ENCODE measurements at regions not wholly inside any gene's neighbourhood (a gene's known extent, or its start where the extent isn't known, plus 50 kb on each side); places are given as distances from the start of the nearest gene placed in this dataset.

DNA sequence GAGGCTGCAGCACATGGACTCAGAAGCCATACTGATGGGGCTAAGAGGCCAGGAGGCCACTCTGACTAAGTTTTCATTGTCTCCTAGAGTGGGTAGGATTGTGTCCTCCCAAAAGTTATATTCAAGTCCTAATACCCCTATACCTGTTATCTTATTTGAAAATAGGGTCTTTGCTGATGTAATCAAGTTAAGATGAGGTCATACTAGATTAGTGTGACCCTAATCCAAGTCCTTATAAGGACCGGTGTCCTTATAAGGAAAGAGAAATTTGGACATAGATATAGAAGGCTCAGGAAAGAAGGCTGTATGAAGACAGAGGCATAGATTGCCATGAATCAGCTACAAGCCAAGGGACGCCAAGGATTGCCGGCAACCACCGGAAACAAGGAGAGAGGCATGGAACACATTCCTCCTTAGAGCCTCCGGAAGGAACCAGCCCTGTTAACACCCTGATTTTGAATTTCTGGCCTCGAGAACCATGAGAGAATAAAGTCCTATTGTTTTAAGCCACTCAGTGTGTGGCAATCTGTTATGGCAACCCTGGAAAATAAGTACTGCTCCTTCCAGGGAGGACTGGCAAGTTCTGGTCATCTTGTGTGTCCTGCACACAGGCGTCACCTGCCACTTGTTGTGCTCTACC lies 157.0 kb downstream of the EMX2 start:
- H3K27me3 ChIP-seq (ENCODE audit: control insufficient read depth in 1 of 2, insufficient read depth in 2 of 2, low read length in 1 of 2), result no peaks in the 10 kb centered on the region
- H3K27ac ChIP-seq (ENCODE audit: low read depth in 1 of 2, low read length in 2 of 2), result no peak overlapping the region
- no peaks in the 10 kb centered on the region for H3K9me3 ChIP-seq (ENCODE audit: control insufficient read depth, low read length)
- no peak overlapping the region for H3K4me3 ChIP-seq (ENCODE audit: low read length in 2 of 2)
- no peaks in the 10 kb centered on the region for H3K36me3 ChIP-seq (ENCODE audit: control insufficient read depth in 1 of 2, insufficient read depth in 2 of 2, low read length in 1 of 2)
- 77 to 78% methylated on average over 7 of the region's 7 CpGs for WGBS, 2 donors
- no peaks in the 10 kb centered on the region for H3K4me1 ChIP-seq (ENCODE audit: control insufficient read depth in 1 of 2, insufficient read depth in 2 of 2, low read length in 2 of 2)
- intact Hi-C loops (cut with DNase I), result no loop called here
- no peak for DNase-seq
- no peak for ATAC-seq (ENCODE audit: low FRiP score)

DNA sequence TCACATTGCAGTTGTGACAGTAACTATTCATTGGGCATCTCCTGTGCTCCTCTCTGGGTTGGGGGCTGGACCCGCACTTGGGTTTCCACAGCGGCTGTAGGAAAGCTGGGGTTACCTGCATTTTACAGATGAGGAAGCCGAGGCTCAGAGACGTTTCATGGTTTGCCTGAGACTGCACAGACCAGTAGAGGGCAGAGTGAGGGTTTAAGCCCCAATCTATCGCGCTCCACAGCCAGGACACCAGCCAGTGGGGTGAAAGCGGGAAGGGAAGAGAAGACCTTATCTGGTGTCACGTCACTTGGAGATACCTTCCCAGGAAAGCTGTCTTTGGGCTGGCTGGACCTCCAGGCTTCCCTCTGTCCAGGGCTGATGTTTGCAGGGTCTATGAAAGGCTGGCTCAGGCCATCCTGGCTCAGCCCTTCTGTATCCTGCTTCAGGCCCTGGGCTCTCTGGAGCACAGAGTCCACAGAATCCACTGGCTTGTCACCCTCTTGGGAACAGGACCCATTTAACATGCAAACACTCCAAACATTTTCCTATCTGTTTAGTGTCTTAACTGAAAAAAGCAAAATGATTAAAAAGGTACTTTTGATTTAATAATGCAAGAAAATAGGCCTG lies 167.7 kb downstream of the EMX2 start:
- Histone ChIP-seq H3K36me3 (ENCODE audit: control insufficient read depth in 1 of 2, insufficient read depth in 2 of 2, low read length in 1 of 2) (no peaks in the 10 kb centered on the region), H3K4me1 (ENCODE audit: control insufficient read depth in 1 of 2, insufficient read depth in 2 of 2, low read length in 2 of 2) (no peaks in the 10 kb centered on the region), H3K27me3 (ENCODE audit: control insufficient read depth in 1 of 2, insufficient read depth in 2 of 2, low read length in 1 of 2) (no peaks in the 10 kb centered on the region), H3K4me3 (ENCODE audit: low read length in 2 of 2) (no peak overlapping the region), H3K9me3 (ENCODE audit: control insufficient read depth, low read length) (peaks cover 4% of the 10 kb centered on the region), H3K27ac (ENCODE audit: low read depth in 1 of 2, low read length in 2 of 2) (no peak overlapping the region)
- DNase-seq (no peak), ATAC-seq (ENCODE audit: low FRiP score) (no peak)
- WGBS, 2 donors, result 82 to 87% methylated on average over 8 of the region's 8 CpGs
- intact Hi-C loops (cut with DNase I), result no loop called here

DNA sequence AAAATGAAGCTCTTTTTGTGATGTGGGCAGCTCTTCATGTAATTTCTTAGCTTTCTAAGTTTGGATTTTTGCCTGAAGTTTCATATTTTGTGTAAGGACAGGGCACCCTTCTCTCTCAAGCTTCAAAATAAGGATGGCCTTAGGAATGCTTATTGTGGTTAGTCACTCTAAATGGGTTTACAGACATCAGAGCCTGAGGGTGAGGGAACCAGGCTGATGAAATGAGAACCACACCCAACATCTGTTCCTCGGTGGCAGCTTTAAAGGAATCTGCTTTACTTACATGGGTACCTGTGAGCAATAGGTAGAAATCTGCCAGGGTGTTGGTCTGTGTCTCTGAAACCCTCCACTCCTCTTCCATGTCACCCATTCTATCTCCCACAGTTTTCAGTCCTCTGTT lies 174.3 kb downstream of the EMX2 start:
- H3K4me1 ChIP-seq (ENCODE audit: control insufficient read depth in 1 of 2, insufficient read depth in 2 of 2, low read length in 2 of 2), result no peaks in the 10 kb centered on the region
- no peak overlapping the region for H3K27ac ChIP-seq (ENCODE audit: low read depth in 1 of 2, low read length in 2 of 2)
- 90 to 94% methylated on average over 1 of the region's 1 CpG for WGBS, 2 donors
- no peak for ATAC-seq (ENCODE audit: low FRiP score)
- intact Hi-C loops (cut with DNase I), result no loop called here
- peaks cover 10% of the 10 kb centered on the region for H3K9me3 ChIP-seq (ENCODE audit: control insufficient read depth, low read length)
- H3K27me3 ChIP-seq (ENCODE audit: control insufficient read depth in 1 of 2, insufficient read depth in 2 of 2, low read length in 1 of 2), result peaks cover 0 to 6% of the 10 kb centered on the region in 2 donors
- no peak overlapping the region for H3K4me3 ChIP-seq (ENCODE audit: low read length in 2 of 2)
- DNase-seq, result no peak
- no peaks in the 10 kb centered on the region for H3K36me3 ChIP-seq (ENCODE audit: control insufficient read depth in 1 of 2, insufficient read depth in 2 of 2, low read length in 1 of 2)

DNA sequence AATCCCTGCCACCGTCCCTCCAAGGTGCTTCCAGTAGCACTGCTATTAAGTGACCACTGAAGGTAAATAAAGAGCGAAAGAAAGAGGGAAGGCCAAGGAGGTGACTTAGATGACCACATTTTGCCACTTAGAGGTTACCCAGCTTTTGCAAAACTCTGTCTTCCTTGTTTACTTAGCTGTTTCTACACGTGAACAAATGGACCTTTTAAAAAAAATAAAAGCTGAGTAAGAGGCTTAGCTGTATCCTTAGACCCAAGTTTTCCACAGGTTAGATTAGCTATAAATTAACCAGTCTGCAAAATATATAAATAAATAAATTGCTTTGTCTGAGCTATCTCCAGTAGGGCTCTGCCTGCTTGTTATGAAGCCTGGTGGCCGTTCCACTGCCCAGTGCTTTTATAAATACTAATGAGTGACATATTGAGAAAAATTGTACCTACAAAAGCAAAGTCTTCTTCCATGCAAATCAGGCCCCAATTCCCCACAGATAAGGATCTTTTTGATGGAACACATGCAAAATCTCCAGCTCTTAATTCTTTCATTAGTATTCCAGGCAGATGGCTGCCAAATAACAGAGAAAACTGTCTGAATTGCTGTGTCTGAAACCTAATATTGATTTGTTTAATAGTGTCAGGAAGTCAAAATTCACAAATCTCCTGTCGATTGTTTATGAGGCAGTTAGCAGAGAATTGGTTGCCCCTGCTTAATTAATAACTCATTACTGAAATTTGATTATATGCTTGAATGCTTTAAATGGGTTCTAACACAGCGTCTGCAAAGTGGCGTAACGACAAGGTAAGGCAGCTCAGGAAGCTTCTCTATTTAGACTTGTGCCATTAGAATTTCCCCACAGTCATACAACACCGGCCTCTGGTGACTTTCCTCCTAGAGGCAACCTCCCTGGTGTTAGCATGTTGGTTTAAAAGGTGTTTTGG lies 176.7 kb downstream of the EMX2 start:
- H3K27ac ChIP-seq (ENCODE audit: low read depth in 1 of 2, low read length in 2 of 2), result no peak overlapping the region
- 59 to 65% methylated on average over 9 of the region's 9 CpGs for WGBS, 2 donors
- no peak overlapping the region for H3K4me3 ChIP-seq (ENCODE audit: low read length in 2 of 2)
- H3K36me3 ChIP-seq (ENCODE audit: control insufficient read depth in 1 of 2, insufficient read depth in 2 of 2, low read length in 1 of 2), result no peaks in the 10 kb centered on the region
- ATAC-seq (ENCODE audit: low FRiP score) (no peak), DNase-seq (no peak)
- H3K4me1 ChIP-seq (ENCODE audit: control insufficient read depth in 1 of 2, insufficient read depth in 2 of 2, low read length in 2 of 2), result no peaks in the 10 kb centered on the region
- peaks cover 10% of the 10 kb centered on the region for H3K9me3 ChIP-seq (ENCODE audit: control insufficient read depth, low read length)
- H3K27me3 ChIP-seq (ENCODE audit: control insufficient read depth in 1 of 2, insufficient read depth in 2 of 2, low read length in 1 of 2), result peaks cover 0 to 8% of the 10 kb centered on the region in 2 donors
- intact Hi-C loops (cut with DNase I), result no loop called here

DNA sequence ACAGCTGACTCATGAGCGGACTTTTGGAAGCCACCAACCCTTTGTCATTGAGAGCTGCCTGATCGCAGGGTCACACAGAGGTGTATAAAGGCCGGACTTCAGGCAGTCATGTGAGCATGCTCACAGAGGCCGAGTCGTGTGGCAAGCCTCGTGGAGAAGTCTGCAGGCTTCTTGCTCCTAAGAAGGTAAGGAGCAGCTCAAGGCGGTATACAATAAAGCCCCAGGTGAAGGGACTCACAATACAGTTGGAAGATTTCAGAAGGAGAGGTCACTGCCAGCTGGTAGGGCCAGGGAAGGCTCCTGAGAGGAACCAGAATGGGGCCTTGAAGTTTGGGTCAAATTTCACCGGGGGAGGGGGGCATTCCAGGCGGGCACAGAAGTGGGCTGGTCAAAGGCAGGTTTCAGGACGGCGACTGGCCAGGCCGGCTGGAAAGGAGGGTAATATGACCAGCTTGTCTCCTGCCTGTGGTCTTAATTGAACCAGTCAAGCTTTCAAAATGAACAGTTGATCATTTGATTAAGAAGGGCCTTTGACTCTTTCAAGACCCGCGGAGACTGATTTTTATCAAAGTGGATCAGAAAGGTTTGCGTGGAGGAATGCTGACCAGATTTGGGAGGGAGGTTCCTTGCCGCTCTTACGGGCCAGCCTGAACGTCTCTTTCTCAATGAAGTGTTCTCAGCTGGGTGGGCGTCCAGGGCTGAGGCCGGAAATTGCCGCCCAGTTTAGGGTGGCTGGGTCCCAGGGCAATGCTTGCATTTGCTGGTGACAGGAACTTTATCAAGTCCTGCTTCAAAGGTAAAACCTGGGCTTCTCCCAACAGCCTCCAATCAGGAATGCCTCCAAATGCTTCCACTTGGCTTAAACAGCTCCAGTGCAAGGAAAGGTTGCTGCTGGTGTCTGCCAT lies 178.6 kb downstream of the EMX2 start:
- ATAC-seq (ENCODE audit: low FRiP score), result no peak
- H3K27me3 ChIP-seq (ENCODE audit: control insufficient read depth in 1 of 2, insufficient read depth in 2 of 2, low read length in 1 of 2), result peaks cover 0 to 8% of the 10 kb centered on the region in 2 donors

DNA sequence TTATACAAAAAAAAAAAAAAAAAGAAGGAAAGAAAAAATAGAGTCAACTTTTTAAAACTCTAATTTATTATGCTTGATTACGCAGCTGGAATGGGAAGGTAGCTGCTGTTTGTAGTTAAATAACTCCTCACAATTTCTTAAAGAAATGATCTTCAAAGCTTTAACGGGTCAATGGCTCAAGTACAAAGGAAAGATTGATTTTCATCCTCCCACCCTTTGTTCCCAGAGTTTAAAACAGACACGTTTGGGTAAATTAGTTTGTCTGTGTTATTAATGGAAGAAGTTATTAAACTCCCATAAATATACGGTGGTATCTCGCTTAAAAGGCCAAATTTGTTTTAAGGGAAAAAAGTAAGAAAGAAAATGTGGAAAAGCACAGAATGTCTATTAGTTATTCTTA lies 179.3 kb downstream of the EMX2 start:
- no peak for ATAC-seq (ENCODE audit: low FRiP score)
- no peak overlapping the region for H3K27ac ChIP-seq (ENCODE audit: low read depth in 1 of 2, low read length in 2 of 2)
- intact Hi-C loops (cut with DNase I), result no loop called here
- DNase-seq, result no peak
- H3K27me3 ChIP-seq (ENCODE audit: control insufficient read depth in 1 of 2, insufficient read depth in 2 of 2, low read length in 1 of 2), result peaks cover 0 to 8% of the 10 kb centered on the region in 2 donors
- H3K36me3 ChIP-seq (ENCODE audit: control insufficient read depth in 1 of 2, insufficient read depth in 2 of 2, low read length in 1 of 2), result no peaks in the 10 kb centered on the region
- no peaks in the 10 kb centered on the region for H3K4me1 ChIP-seq (ENCODE audit: control insufficient read depth in 1 of 2, insufficient read depth in 2 of 2, low read length in 2 of 2)
- no peak overlapping the region for H3K4me3 ChIP-seq (ENCODE audit: low read length in 2 of 2)
- H3K9me3 ChIP-seq (ENCODE audit: control insufficient read depth, low read length), result peaks cover 8% of the 10 kb centered on the region
- 68 to 75% methylated on average over 5 of the region's 5 CpGs for WGBS, 2 donors

More for the DNA sequence above, 178.6 kb downstream of the EMX2 start:
- Histone ChIP-seq H3K36me3 (ENCODE audit: control insufficient read depth in 1 of 2, insufficient read depth in 2 of 2, low read length in 1 of 2) (no peaks in the 10 kb centered on the region), H3K9me3 (ENCODE audit: control insufficient read depth, low read length) (peaks cover 8% of the 10 kb centered on the region), H3K4me1 (ENCODE audit: control insufficient read depth in 1 of 2, insufficient read depth in 2 of 2, low read length in 2 of 2) (no peaks in the 10 kb centered on the region), H3K27ac (ENCODE audit: low read depth in 1 of 2, low read length in 2 of 2) (no peak overlapping the region), H3K4me3 (ENCODE audit: low read length in 2 of 2) (no peak overlapping the region)
- 36 to 39% methylated on average over 21 of the region's 21 CpGs for WGBS, 2 donors
- intact Hi-C loops (cut with DNase I), result no loop called here
- no peak for DNase-seq

DNA sequence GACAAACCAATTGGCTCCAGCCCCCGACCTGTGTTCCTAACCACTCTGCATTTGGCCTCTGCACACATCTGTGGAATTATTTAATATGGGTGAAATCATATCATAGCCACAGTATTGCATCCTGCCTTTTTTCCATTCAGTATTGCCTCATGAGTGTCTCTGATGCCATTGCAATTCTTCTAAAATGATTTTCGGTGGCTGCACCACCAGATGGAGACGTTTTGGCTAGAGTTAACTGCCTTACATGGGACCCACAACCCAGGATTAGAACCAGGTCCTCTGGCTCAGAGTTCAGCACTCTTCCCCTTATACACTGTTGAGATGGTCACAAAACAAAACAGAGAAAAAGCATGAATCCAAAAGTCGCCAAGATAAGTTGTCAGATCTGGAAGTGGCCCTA lies 180.8 kb downstream of the EMX2 start:
- 63 to 70% methylated on average over 4 of the region's 4 CpGs for WGBS, 2 donors
- ATAC-seq (ENCODE audit: low FRiP score) (no peak), DNase-seq (no peak)

DNA sequence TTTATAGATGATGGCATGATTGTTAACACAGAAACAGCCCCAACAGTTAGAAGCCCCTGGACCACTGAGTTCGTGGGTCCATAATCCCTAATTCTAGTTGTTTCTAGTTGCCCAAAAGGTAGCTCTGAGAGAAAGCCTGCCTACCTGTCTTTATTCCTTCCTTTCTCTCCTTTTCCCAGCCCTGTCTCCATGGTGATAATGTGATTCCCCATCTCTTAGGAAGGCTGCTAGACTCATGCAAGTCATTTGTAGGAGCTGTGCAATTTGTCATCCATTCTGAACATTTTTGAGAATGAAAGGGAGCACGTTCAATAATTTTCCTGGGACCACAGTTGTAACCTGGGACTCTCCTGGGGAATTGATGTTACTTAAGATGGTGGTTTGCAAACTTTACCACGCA lies 183.4 kb downstream of the EMX2 start:
- Histone ChIP-seq H3K27me3 (ENCODE audit: control insufficient read depth in 1 of 2, insufficient read depth in 2 of 2, low read length in 1 of 2) (peaks cover 0 to 1% of the 10 kb centered on the region in 2 donors), H3K4me3 (ENCODE audit: low read length in 2 of 2) (no peak overlapping the region), H3K9me3 (ENCODE audit: control insufficient read depth, low read length) (peaks cover 1% of the 10 kb centered on the region), H3K36me3 (ENCODE audit: control insufficient read depth in 1 of 2, insufficient read depth in 2 of 2, low read length in 1 of 2) (no peaks in the 10 kb centered on the region), H3K27ac (ENCODE audit: low read depth in 1 of 2, low read length in 2 of 2) (no peak overlapping the region), H3K4me1 (ENCODE audit: control insufficient read depth in 1 of 2, insufficient read depth in 2 of 2, low read length in 2 of 2) (no peaks in the 10 kb centered on the region)
- DNase-seq (no peak), ATAC-seq (ENCODE audit: low FRiP score) (no peak)
- 72 to 83% methylated on average over 3 of the region's 3 CpGs for WGBS, 2 donors
- intact Hi-C loops (cut with DNase I), result no loop called here

More for the DNA sequence above, 180.8 kb downstream of the EMX2 start:
- Histone ChIP-seq H3K27ac (ENCODE audit: low read depth in 1 of 2, low read length in 2 of 2) (no peak overlapping the region), H3K4me3 (ENCODE audit: low read length in 2 of 2) (no peak overlapping the region), H3K9me3 (ENCODE audit: control insufficient read depth, low read length) (peaks cover 3% of the 10 kb centered on the region), H3K27me3 (ENCODE audit: control insufficient read depth in 1 of 2, insufficient read depth in 2 of 2, low read length in 1 of 2) (peaks cover 0 to 5% of the 10 kb centered on the region in 2 donors), H3K4me1 (ENCODE audit: control insufficient read depth in 1 of 2, insufficient read depth in 2 of 2, low read length in 2 of 2) (no peaks in the 10 kb centered on the region), H3K36me3 (ENCODE audit: control insufficient read depth in 1 of 2, insufficient read depth in 2 of 2, low read length in 1 of 2) (no peaks in the 10 kb centered on the region)
- intact Hi-C loops (cut with DNase I), result no loop called here
